Tibial artery (tissue), 4 donors: ENCODE measurements at regions not wholly inside any gene's neighbourhood (a gene's known extent, or its start where the extent isn't known, plus 50 kb on each side); places are given as distances from the start of the nearest gene placed in this dataset.

ENCODE experiments used
- DNase-seq, 2 donors: peaks; one replicate each; pipeline ENCODE4 v3.0.0-alpha.2; 2019
- H3K27ac ChIP-seq, 2 donors: fragments of 200-600 bp; sonication (generic) in 1 of 2; 1 replicate in 1 of 2; 2 replicates in 1 of 2; pipeline ENCODE4 v1.5.1; 2018 to 2019; ENCODE audit warnings: mild to moderate bottlenecking in 1 of 2
- H3K27me3 ChIP-seq, 2 donors: fragments of 200-600 bp; sonication (generic) in 1 of 2; one replicate each; pipeline versions ENCODE4 v1.5.1 to v1.6.0; 2016 to 2019
- H3K36me3 ChIP-seq, 3 donors: fragments of 200-600 bp; sonication (generic) in 2 of 3; one replicate each; pipeline ENCODE4 v1.5.1; 2016 to 2019; ENCODE audit warnings: mild to moderate bottlenecking in 2 of 3
- H3K4me1 ChIP-seq, 4 donors: fragments of 200-600 bp; sonication (generic) in 2 of 4; 1 replicate in 3 of 4; 2 replicates in 1 of 4; pipeline ENCODE4 v1.5.1; 2016 to 2019
- H3K4me3 ChIP-seq, 2 donors: fragments of 200-600 bp; sonication (generic) in 1 of 2; 1 replicate in 1 of 2; 2 replicates in 1 of 2; pipeline ENCODE4 v1.5.1; 2018 to 2019; ENCODE audit warnings: mild to moderate bottlenecking in 2 of 2
- H3K9me3 ChIP-seq, 3 donors: fragments of 200-600 bp; sonication (generic) in 1 of 3; one replicate each; pipeline ENCODE4 v1.5.1; 2016 to 2019
- intact Hi-C: fragments of 100-400 bp; cut with DNase I; formaldehyde crosslinking; loops from one replicate; pipeline ENCODE4 v1.15.0; 2023; ENCODE audit warnings: low total_unique reads
- TF ChIP-seq, protein P1 (sequence below), 2 experiments: fragments of 200-600 bp in 1 of 2; fragments of 450-650 bp in 1 of 2; IDR thresholded peaks; one replicate each; pipeline ENCODE4 v1.5.1; 2017 to 2019; ENCODE audit warnings: antibody characterized with exemption in 2 of 2, mild to moderate bottlenecking in 1 of 2, moderate library complexity in 1 of 2

GRCh38 chr6:134828641-134829040 is 121.3 kb downstream of the ALDH8A1 start:
- H3K27me3 ChIP-seq, result no peaks in the 10 kb centered on the region
- TF ChIP-seq, protein P1, sequence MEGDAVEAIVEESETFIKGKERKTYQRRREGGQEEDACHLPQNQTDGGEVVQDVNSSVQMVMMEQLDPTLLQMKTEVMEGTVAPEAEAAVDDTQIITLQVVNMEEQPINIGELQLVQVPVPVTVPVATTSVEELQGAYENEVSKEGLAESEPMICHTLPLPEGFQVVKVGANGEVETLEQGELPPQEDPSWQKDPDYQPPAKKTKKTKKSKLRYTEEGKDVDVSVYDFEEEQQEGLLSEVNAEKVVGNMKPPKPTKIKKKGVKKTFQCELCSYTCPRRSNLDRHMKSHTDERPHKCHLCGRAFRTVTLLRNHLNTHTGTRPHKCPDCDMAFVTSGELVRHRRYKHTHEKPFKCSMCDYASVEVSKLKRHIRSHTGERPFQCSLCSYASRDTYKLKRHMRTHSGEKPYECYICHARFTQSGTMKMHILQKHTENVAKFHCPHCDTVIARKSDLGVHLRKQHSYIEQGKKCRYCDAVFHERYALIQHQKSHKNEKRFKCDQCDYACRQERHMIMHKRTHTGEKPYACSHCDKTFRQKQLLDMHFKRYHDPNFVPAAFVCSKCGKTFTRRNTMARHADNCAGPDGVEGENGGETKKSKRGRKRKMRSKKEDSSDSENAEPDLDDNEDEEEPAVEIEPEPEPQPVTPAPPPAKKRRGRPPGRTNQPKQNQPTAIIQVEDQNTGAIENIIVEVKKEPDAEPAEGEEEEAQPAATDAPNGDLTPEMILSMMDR (IDR thresholded peaks at IDR 0.05), result no peak
- H3K36me3 ChIP-seq, result no peaks in the 10 kb centered on the region
- H3K27ac ChIP-seq, result no peak overlapping the region
- intact Hi-C loops, result loop anchor here (10.0 kb wide), 1 partner anchor 184 kb away; no protein-coding TSS in a partner anchor
- H3K9me3 ChIP-seq, result no peaks in the 10 kb centered on the region
- no peak overlapping the region for H3K4me3 ChIP-seq
- peaks cover 0 to 16% (median 11%) of the 10 kb centered on the region in 4 donors for H3K4me1 ChIP-seq
- no peak for DNase-seq

DNA sequence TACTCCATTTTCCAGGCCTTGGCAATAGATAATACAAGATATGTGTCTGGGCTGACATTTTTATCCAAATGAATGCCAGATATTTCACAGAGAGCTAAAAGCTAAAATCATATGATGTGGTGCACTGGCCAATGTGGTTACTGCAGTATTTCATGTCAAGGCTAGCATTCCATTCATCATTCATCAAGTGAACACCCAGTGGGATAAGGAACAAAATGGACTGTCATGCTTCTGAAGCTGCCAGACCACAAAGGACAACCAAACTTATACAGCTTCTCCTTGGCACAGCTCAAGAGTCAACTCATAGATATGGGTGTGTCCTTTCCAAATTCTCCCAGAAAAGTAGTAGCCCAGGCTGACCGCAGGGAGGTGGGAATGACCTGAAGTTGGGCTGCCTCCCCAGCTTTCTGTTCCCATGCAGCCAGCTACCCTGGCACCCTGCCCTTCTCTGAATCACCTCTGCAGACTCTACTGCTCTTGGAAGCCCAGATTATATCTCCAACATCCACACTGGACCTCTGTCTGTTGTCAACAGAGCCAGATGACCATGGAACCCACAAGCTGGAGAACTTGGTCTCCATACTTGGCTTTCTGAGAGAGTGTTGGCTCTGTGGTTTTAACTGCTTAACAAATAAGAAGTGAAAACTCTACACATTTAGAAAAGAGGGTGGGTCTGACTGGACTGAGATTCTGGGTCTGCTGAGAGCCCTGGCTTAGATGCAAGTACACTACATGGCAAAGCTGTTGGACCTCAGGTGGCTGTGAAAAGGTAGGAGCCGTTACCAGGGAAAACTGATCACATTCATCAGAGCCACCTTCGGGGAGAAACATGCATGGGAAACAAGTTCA is 122.8 kb downstream of the ALDH8A1 start:
- no peak overlapping the region for H3K4me3 ChIP-seq
- TF ChIP-seq, protein P1 (IDR thresholded peaks at IDR 0.05), result peak; percentile 28 to 32
- no peaks in the 10 kb centered on the region for H3K9me3 ChIP-seq
- H3K4me1 ChIP-seq, result peaks cover 0 to 23% (median 15%) of the 10 kb centered on the region in 4 donors
- H3K27me3 ChIP-seq, result no peaks in the 10 kb centered on the region
- peak overlapping the region; percentile 52 to 60 for H3K27ac ChIP-seq
- no peaks in the 10 kb centered on the region for H3K36me3 ChIP-seq
- intact Hi-C loops, result loop anchor here (10.0 kb wide), 1 partner anchor 182 kb away; no protein-coding TSS in a partner anchor
- peak; percentile 92 to 93 for DNase-seq

- H3K4me3 ChIP-seq, result no peak overlapping the region
- TF ChIP-seq, protein P1 (IDR thresholded peaks at IDR 0.05), result no peak
- no peak overlapping the region for H3K27ac ChIP-seq
- H3K36me3 ChIP-seq, result no peaks in the 10 kb centered on the region
- intact Hi-C loops, result loop anchor here (5.0 to 10.0 kb wide), 2 partner anchors 179 to 651 kb away; no protein-coding TSS in a partner anchor
- peaks cover 0 to 23% (median 15%) of the 10 kb centered on the region in 4 donors for H3K4me1 ChIP-seq
- H3K27me3 ChIP-seq, result no peaks in the 10 kb centered on the region
- no peak for DNase-seq
- H3K9me3 ChIP-seq, result no peaks in the 10 kb centered on the region
These were observed 126.2 kb downstream of the ALDH8A1 start for GRCh38 chr6:134823710-134824034.

DNA sequence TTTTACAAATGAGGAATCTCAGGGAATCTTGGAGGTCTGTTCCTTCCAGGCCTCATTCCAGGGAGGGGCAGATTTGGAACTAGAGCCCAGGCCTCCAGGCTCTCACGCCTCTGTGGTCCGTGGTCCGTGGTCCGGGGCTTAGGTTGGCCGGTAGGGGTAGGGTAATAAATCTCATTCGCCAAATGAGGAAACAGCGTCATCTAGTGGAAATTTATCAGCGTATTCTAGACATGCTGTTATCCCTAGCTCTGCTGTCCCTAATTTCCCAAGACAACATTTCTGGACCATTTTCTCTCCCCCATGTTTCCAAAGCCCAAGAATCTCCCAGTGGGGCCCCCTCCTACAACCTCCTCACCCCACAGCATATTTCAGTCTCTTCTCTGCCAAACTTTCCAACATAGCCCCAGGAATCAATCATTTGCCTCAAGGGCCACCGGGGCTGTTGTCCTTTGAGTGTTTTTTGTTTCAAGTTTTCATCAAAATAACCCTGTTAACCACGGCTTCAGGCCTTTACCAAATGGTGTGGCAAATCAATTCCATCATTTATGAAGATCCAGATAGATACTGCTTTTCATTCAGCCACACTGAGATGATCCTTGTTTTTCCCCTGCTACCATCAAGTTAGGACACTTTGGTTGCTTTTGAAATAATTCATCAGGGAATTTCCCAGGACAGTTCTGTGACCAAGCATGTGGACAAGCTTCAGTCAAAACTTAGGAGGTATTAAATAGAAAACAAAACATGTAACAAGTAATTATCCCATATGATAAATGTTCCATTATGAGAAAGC is 126.8 kb downstream of the ALDH8A1 start:
- no peaks in the 10 kb centered on the region for H3K36me3 ChIP-seq
- H3K27me3 ChIP-seq, result no peaks in the 10 kb centered on the region
- intact Hi-C loops, result loop anchor here (5.0 to 10.0 kb wide), 2 partner anchors 178 to 651 kb away; no protein-coding TSS in a partner anchor
- H3K27ac ChIP-seq, result no peak overlapping the region
- no peak overlapping the region for H3K4me3 ChIP-seq
- DNase-seq, result no peak
- TF ChIP-seq, protein P1 (IDR thresholded peaks at IDR 0.05), result peak; percentile 87 to 91
- H3K9me3 ChIP-seq, result no peaks in the 10 kb centered on the region
- H3K4me1 ChIP-seq, result peaks cover 0 to 23% (median 15%) of the 10 kb centered on the region in 4 donors

DNA sequence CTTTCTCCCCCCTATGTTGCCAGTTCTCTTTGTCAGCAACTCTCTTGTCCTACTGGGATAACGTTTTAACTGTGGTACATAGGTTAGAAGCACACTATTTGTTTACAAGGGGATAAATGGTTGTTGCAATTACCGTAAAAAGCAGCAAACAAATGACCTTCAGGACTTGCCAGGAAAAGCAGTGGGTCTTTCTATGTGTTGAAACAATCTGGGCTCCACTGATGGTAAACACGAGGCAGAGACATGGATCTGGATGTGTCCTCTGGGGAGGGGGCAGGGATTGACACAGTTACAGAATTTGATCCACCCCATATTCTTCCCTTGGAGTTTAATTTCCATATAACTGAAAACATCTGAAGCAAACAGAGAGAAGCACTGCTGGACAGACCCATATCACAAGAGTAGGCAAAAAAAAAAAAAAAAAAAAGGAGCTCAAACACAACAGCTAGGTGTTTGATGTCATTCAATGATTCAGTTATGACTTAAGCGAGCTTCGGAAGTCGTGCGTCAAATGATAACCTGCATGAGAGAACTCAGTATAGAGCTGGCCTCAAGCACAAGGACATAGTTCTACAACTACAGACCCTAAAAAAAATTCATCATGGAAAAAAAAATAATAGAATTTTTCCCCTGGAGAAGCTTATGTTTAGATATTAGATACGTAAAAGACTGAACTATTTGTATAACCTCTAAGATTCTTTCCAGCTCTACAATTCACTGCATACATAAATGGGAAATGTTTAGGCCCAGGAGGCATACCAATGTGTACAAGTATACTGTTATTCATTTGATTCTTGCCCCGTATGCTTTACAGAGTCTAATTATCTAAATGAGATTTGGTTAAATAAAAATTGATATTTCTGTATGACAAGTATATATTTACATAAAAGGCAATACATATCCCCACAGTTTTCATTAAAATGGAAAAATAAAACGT is 127.7 kb downstream of the ALDH8A1 start:
- intact Hi-C loops, result loop anchor here (5.0 to 10.0 kb wide), 2 partner anchors 177 to 650 kb away; no protein-coding TSS in a partner anchor
- no peaks in the 10 kb centered on the region for H3K9me3 ChIP-seq
- no peak overlapping the region for H3K4me3 ChIP-seq
- TF ChIP-seq, protein P1 (IDR thresholded peaks at IDR 0.05), result no peak
- H3K4me1 ChIP-seq, result peaks cover 0 to 17% (median 10%) of the 10 kb centered on the region in 4 donors
- no peak for DNase-seq
- no peak overlapping the region for H3K27ac ChIP-seq
- no peaks in the 10 kb centered on the region for H3K36me3 ChIP-seq
- H3K27me3 ChIP-seq, result no peaks in the 10 kb centered on the region
